ENCODE measurements at regions not wholly inside any gene's neighbourhood (a gene's known extent, or its start where the extent isn't known, plus 50 kb on each side); places are given as distances from the start of the nearest gene placed in this dataset.

DNA sequence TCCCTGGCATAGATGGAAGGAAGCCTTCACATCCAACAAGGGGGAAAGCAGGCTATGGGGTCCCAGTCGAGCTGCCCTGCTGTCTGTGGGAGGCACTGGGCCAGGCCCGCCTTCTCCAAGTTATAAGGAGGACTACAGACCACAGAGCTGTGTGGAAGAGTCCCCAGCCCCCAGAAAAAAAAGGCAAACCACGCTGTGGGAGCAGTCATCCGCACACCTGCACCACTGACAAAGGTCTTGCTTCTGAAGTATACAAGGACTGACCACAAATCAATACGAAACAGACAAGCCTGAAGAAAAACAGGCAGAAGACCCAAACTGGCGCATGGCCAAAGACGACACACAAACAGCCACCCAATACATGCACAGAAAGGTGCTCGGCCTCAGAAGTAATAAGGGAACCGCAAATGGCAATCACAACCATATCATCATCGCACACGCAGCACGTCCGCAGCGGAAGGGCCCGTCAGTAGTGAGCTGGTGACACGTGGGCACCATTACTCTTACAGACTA, 384.1 kb downstream of the CTTN start:
- H4K20me1 ChIP-seq (ENCODE audit: insufficient read depth) = no peaks in the 10 kb centered on the region

DNA sequence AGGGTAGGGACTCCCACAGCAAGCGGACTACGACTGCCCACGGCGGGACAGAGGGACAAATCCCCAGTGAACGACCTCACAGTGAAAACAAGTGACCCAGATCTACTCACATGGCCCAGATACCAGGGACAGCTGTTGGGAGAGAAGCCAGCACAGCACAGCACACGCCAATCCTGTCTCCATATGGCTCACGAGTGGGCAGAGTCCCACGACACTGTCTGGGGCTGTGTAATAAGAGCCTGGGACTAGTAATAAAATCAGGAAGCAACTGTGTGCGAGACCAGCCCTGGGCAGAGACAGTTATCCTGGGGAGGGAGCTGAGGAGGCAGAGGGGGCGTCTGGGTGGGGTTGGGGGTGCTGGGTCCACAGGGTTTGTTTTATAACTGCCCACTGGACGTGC, 385.0 kb downstream of the CTTN start:
- no peak overlapping the region for H2AFZ ChIP-seq
- H3F3A ChIP-seq (ENCODE audit: insufficient read depth) = no peaks in the 10 kb centered on the region
- H3K27me3 ChIP-seq (replicated peaks; ENCODE audit: insufficient read depth) = no peaks in the 10 kb centered on the region
- 17 to 28% methylated on average over 10 to 11 of the region's 11 CpGs for WGBS, 2 experiments (ENCODE audit: low coverage in 1 of 2, low lambda C conversion rate in 2 of 2, missing lambda C conversion rate in 2 of 2)
- H3K79me2 ChIP-seq (ENCODE audit: insufficient read depth) = no peaks in the 10 kb centered on the region
- H3K9me2 ChIP-seq (ENCODE audit: insufficient read depth) = no peaks in the 10 kb centered on the region
- no peak overlapping the region for H3K4me2 ChIP-seq (ENCODE audit: unreplicated experiment)
- H3K36me3 ChIP-seq (ENCODE audit: low read depth) = no peaks in the 10 kb centered on the region
- no peak overlapping the region for H3K9ac ChIP-seq
- peak; percentile 6 for DNase-seq
- no peak overlapping the region for H3K27ac ChIP-seq
- no peaks in the 10 kb centered on the region for H3K9me3 ChIP-seq (ENCODE audit: low read depth)
- H3K4me1 ChIP-seq (ENCODE audit: insufficient read depth) = peaks cover 4% of the 10 kb centered on the region; the same call in 1 of the 2 replicates
- in situ Hi-C loops (cut with MboI) = no loop called here
- no peak overlapping the region for H3K4me3 ChIP-seq
- TF ChIP-seq EZH2 (IDR thresholded peaks at IDR 0.05; ENCODE audit: insufficient read depth, poor library complexity, severe bottlenecking) (no peak), EZH2phosphoT487 (IDR thresholded peaks at IDR 0.05; ENCODE audit: insufficient read depth, low read depth) (no peak)
- H4K20me1 ChIP-seq (ENCODE audit: insufficient read depth) = no peaks in the 10 kb centered on the region

More for the DNA sequence above, 384.1 kb downstream of the CTTN start:
- Histone ChIP-seq H3K36me3 (ENCODE audit: low read depth) (no peaks in the 10 kb centered on the region), H3K27me3 (replicated peaks; ENCODE audit: insufficient read depth) (no peaks in the 10 kb centered on the region), H3K27ac (no peak overlapping the region), H3K79me2 (ENCODE audit: insufficient read depth) (no peaks in the 10 kb centered on the region), H3K4me2 (ENCODE audit: unreplicated experiment) (no peak overlapping the region), H3K9me3 (ENCODE audit: low read depth) (no peaks in the 10 kb centered on the region), H3K4me3 (no peak overlapping the region), H3K4me1 (ENCODE audit: insufficient read depth) (no peaks in the 10 kb centered on the region), H3F3A (ENCODE audit: insufficient read depth) (no peaks in the 10 kb centered on the region), H3K9ac (no peak overlapping the region), H3K9me2 (ENCODE audit: insufficient read depth) (no peaks in the 10 kb centered on the region), H2AFZ (no peak overlapping the region)
- TF ChIP-seq EZH2 (IDR thresholded peaks at IDR 0.05; ENCODE audit: insufficient read depth, poor library complexity, severe bottlenecking) = no peak
- no peak for TF ChIP-seq EZH2phosphoT487 (IDR thresholded peaks at IDR 0.05; ENCODE audit: insufficient read depth, low read depth)
- no peak for DNase-seq
- in situ Hi-C loops (cut with MboI) = no loop called here
- WGBS, 2 experiments (ENCODE audit: low coverage in 1 of 2, low lambda C conversion rate in 2 of 2, missing lambda C conversion rate in 2 of 2) = 63 to 65% methylated on average over 16 of the region's 16 CpGs

DNA sequence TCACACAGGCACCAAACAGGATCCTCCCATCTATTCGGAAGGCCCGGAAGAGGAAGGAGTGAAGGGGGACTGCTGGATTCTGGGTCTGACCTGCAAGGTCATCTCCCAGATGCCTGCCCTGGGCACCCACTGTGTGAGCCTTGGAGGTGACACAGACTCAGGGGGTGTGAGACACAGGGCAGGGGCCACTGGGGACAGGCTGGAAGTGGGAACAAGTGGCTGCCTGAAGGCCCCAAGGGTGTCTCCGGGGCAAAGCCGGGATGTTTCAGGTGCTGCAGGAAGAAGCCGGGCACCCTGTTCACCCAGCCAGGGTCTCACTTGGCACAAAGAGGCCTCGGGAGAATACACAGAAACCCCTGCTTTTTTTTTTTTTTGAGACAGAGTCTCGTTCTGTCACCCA, 385.5 kb downstream of the CTTN start:
- TF ChIP-seq EZH2 (IDR thresholded peaks at IDR 0.05; ENCODE audit: insufficient read depth, poor library complexity, severe bottlenecking) (no peak), EZH2phosphoT487 (IDR thresholded peaks at IDR 0.05; ENCODE audit: insufficient read depth, low read depth) (no peak)
- no peak overlapping the region for H3K4me2 ChIP-seq (ENCODE audit: unreplicated experiment)
- H3K4me1 ChIP-seq (ENCODE audit: insufficient read depth) = peaks cover 9% of the 10 kb centered on the region; the same call in 1 of the 2 replicates
- H3K36me3 ChIP-seq (ENCODE audit: low read depth) = no peaks in the 10 kb centered on the region
- H4K20me1 ChIP-seq (ENCODE audit: insufficient read depth) = no peaks in the 10 kb centered on the region
- H3K9ac ChIP-seq = no peak overlapping the region
- no peaks in the 10 kb centered on the region for H3K27me3 ChIP-seq (replicated peaks; ENCODE audit: insufficient read depth)
- H3K4me3 ChIP-seq = no peak overlapping the region
- no peaks in the 10 kb centered on the region for H3K9me3 ChIP-seq (ENCODE audit: low read depth)
- no peaks in the 10 kb centered on the region for H3K9me2 ChIP-seq (ENCODE audit: insufficient read depth)
- H3K27ac ChIP-seq = no peak overlapping the region
- no peak for DNase-seq
- in situ Hi-C loops (cut with MboI) = no loop called here
- H3F3A ChIP-seq (ENCODE audit: insufficient read depth) = no peaks in the 10 kb centered on the region
- H2AFZ ChIP-seq = no peak overlapping the region
- whole genome bisulfite sequencing, 2 experiments (ENCODE audit: low coverage in 1 of 2, low lambda C conversion rate in 2 of 2, missing lambda C conversion rate in 2 of 2) = 45 to 47% methylated on average over 6 to 7 of the region's 7 CpGs
- H3K79me2 ChIP-seq (ENCODE audit: insufficient read depth) = no peaks in the 10 kb centered on the region

DNA sequence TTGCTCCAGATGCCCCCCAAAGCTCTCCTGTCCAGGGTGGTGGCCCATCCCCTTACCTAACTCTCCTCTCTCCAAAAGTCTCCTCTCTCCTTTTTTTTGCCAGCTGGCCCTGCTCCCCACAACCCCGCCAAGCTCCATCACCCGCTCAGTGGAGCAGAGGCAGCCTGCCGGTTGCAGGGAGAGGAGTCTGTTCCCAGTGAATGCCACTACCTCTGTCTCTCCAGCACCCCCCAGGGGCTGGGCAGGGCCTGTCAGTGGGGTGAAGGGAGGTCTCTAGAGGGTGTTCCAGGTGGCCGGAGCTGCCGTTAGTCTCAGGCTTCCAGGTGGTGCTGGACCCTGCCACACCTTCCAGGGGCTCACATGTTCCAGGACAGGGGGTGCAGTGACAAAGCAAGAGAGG, 387.0 kb downstream of the CTTN start:
- Histone ChIP-seq H3K27me3 (replicated peaks; ENCODE audit: insufficient read depth) (no peaks in the 10 kb centered on the region), H2AFZ (no peak overlapping the region), H3K9ac (no peak overlapping the region), H3K36me3 (ENCODE audit: low read depth) (no peaks in the 10 kb centered on the region), H3K4me3 (no peak overlapping the region), H3K4me2 (ENCODE audit: unreplicated experiment) (no peak overlapping the region), H3K9me3 (ENCODE audit: low read depth) (no peaks in the 10 kb centered on the region), H3K27ac (no peak overlapping the region), H3F3A (ENCODE audit: insufficient read depth) (no peaks in the 10 kb centered on the region), H3K79me2 (ENCODE audit: insufficient read depth) (no peaks in the 10 kb centered on the region), H3K9me2 (ENCODE audit: insufficient read depth) (no peaks in the 10 kb centered on the region), H4K20me1 (ENCODE audit: insufficient read depth) (no peaks in the 10 kb centered on the region), H3K4me1 (ENCODE audit: insufficient read depth) (peaks cover 10% of the 10 kb centered on the region; the same call in 1 of the 2 replicates)
- DNase-seq = no peak
- WGBS, 2 experiments (ENCODE audit: low coverage in 1 of 2, low lambda C conversion rate in 2 of 2, missing lambda C conversion rate in 2 of 2) = 74 to 76% methylated on average over 5 of the region's 5 CpGs
- TF ChIP-seq EZH2 (IDR thresholded peaks at IDR 0.05; ENCODE audit: insufficient read depth, poor library complexity, severe bottlenecking) (no peak), EZH2phosphoT487 (IDR thresholded peaks at IDR 0.05; ENCODE audit: insufficient read depth, low read depth) (no peak)
- in situ Hi-C loops (cut with MboI) = no loop called here

Measured in GM23248 (cell line).